ENCODE measurements at regions not wholly inside any gene's neighbourhood (a gene's known extent, or its start where the extent isn't known, plus 50 kb on each side); places are given as distances from the start of the nearest gene placed in this dataset.
"Not testable (repeated sequence)": the region's sequence is repeated elsewhere in the genome, so short reads cannot be mapped to it uniquely, and the experiment has no call there.

DNA sequence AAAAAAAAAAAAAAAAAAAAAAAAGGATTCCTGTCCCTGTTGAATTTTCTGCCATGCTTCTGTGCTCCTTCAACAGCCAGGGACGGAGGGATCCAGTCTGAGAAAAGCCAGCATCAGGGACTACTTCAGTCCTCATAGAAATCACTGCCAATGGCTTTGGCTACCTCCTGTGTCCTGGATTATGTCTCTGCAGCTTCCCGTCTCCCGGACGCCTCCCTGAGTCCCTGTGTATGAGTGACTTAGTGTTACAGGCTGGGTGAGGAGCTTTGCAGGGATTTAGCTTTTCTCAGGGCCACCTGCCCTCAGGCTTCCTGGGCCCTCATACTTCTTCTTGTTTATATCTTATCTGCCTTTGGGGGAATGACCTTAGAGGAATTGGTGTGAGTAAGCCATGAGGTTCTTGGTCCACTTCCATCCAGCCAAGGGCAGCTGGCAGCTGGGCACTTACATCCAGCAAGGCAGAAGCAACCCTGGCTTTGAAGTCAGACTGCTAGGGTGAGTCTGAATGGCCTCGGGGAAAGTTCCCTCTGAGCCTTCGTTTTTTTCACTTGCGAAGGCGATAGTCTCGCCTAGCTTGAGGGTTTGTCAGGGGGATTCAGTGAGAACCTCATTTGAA is 83.6 kb upstream of the CRYM start:
- not testable (repeated sequence) for DNase-seq

DNA sequence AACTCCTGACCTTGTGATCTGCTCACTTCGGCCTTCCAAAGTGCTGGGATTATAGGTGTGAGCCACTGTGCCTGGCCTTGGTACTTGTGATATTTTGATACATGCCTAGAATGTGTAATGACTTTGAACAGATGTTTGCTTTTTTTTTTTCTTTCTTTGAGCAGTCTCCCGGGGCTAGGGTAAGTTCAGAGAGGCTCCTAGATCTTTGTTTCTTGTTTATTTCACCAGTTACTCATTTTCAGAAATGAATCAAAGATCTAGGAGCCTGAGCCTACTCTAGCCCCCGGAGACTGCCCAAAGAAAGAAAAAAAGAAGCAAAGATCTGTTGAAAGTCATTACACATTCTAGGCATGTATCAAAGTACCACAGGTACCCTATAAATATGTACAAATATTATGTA is 83.0 kb upstream of the CRYM start:
- DNase-seq, result not testable (repeated sequence)

DNA sequence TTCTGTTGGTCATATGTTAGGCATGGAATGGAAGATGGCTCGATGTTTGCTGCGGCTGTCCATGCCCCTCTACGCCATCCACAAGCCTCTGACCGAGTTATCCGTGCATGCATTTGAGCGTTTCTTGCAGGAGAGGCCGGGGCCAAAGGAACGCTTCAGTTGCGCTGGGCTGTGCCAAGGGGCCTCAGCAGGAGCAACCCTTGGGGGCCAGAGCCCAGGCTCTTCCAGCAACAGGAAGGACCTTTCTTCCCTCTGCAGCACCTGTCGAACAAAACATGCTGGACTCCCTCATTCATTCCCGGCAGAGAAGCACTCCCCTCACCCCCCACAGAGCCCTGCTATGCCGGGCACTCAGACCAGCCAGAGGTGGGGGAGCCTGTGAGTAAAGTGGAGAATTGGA is 81.4 kb upstream of the CRYM start:
- not testable (repeated sequence) for DNase-seq

DNA sequence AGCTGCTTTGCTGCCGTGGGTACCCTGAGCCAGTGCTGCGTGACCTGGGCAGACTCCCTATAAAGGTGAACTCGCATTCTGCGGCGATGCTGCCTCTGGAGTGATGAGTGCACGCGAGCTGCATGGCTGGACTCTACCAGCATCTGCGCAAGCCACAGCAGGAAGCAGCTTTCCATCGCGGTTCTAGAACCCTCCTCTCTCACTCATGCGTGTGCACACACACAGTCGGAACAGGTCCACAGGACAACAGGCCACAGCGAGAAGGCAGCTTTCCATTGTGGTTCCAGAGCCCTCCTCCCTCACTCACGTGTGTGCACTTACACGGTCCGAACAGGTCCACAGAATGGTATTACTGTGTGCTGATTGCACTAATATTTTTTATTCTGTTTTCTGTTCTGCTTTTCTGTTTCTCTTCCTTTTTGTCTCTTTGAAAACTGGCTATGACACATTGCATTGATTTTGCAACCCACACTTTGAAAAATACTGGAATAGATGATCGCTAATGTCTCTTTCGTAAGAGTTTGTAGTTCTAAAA is 80.2 kb upstream of the CRYM start:
- not testable (repeated sequence) for DNase-seq

DNA sequence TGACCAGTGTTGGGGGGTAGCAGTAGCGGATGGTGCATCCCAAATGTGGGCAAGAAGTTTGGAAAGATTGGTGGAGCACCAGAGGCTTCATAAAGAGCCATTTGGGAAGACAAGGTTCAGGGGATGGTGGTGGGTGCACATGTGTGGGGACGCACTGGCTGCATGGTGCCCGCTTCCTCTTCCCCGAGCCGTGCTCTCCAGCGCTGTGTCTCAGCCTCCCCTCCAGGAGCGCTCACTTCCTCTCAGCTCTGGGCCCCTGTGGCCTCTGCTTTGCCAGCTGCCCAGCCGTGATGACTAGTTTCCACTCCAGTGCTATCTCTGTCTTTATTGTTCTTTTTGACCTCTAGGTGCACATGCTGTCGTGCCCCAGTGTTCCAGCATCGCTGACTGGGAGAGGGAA is 78.2 kb upstream of the CRYM start:
- DNase-seq, result not testable (repeated sequence)

DNA sequence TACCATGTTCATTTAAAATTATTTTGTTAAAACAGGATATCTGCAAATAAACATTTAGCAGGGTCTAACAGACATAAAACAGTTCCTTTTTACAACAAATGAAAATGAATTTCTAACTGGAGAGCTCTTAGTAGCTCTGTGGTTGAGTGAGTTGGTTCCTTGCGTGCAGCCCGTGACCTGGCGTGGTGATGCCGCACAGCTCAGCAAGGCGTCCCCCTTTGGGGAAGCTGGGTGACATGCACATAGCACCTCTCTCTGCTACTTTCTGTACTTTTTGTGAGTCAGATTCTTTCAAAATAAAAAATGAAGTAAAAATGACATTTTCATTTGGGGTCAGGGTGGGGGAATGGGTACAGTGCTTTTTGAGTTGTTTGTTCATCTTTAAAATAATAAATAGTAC is 73.3 kb upstream of the CRYM start:
- not testable (repeated sequence) for DNase-seq

DNA sequence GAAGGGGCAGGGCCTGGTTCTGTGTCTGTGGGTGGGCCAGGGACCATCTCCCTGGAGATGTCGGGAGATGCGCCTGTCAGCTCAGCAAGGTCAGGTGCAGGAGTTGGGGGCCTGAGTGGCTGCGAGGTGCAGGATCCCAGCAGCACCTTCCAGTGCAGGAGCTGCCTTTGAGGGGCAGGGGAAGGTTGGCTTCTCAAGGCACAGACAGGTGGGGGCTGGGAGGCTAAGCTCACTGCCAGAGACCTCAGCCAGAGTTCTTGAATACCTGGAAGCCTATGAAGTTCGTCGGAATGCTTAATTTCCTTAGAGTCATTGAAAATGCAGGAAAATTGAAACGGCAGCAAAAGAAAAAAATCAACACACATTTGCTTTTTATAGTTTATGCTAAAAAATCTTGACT is 72.8 kb upstream of the CRYM start:
- not testable (repeated sequence) for DNase-seq

DNA sequence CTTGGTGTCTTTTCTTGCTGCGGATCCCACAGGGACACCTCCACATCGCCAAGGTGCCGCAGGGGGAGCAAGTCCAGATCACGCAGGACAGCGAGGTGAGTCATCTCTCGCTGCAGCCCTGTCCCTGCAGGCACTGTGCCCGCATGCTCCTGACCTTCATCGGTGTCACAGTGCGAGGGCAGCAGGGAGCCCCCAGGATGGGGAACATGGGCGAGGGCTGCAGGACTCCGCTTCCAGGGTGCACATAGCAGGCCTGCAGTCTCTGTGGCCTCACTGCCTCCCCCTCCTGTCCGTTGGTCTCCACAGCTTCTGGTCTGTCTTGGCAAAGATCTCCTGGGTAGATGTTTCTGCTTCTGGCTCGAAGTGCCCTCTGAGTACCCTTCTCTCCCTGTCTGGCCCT is 71.2 kb upstream of the CRYM start:
- not testable (repeated sequence) for DNase-seq

DNA sequence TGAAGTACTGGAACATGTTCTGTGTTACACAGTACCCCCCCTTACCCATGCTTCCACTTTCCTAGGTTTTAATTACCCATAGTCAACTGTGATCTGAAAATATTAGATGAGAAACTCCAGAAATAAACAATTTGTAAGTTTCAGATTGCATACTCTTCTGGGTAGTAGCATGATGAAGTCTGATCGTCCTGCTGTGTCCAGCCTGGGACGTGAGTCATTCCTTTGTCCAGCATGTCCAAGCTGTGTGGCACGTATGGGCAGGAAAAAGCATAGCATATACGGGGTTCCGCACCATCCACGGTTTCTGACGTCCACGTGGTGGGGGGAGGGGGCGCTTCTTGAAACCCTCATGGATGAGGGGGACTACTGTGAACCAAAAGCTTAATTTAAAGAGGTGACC is 70.7 kb upstream of the CRYM start:
- DNase-seq, result not testable (repeated sequence)

DNA sequence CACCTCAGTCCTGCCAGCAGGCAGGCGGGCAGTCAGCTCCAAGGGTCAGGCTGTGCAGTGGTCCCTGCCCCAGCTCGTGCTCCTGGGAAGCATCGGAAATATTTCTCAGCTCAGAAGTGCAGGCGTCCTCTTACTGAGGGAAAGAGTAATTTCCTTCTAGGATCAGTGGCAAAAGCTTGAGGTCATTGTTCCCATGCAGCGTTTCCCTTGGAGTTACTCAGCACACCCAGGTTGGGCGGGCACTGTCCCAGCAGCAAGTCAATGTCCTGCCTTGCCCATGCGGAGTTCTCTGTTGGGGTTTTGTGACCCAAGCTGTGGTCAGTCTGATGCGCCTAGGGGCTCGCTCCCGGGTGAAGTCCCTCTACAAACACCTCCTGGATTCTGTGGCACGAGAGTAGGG is 69.4 kb upstream of the CRYM start:
- not testable (repeated sequence) for DNase-seq

DNA sequence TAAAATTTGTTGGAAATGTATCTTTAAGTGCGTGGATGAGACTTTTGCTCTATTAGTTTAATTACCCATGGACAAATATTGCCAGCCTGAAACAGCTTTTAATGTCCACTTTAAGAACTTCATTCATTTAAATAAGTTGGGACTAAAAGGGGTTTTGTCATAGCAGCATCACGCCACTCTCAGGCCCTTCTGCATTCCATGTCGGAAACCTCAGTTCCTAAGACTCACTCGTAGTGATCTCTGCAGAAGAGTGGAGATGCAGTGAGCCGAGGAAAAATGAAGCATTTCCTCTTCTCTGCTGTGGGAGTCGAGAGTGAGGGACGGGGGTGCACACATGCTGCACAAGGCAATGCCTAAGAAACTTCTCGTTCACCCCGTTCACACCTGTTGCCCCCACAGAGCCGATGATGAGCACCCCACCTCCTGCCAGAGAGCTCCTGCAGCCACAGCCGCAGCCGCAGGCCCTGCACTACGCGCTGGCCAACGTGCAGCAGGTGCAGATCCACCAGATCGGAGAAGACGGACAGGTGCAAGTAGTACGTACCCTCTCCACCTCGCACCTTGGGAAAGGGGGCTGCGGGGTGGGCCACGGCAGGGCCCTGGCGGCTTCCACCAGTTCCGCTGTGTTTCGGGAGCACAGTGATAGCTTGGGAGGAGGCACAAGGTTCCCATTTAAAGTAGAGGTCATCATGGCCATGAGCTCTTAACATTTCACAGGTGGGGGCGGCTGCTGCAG is 68.8 kb upstream of the CRYM start:
- DNase-seq, result not testable (repeated sequence)

DNA sequence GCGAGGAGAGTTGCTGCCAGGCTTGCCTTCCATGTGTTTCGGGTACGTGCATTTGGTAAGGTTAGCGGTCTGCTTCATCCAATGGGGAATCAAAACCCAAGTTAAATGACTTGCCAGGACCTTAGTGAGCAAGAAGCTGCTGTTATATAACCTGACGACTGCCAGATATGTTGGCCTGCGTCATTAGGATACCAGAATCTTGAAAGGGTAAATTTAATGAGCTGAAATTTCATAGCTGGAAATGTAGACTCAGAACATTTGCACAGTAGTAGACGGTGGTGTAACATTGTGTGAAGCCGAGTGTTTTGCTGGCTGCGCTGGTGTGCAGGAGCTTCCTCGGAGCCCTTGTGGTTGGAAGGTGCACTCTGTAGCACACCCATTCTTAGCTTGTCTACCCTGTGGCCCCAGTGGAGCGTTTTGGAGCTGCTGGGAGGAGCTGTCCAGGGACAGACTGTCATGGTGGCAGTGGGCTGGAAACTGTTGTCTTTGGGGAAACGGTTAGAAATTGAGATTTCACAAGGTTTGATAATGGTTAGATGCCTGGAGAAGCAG is 66.3 kb upstream of the CRYM start:
- not testable (repeated sequence) for DNase-seq

DNA sequence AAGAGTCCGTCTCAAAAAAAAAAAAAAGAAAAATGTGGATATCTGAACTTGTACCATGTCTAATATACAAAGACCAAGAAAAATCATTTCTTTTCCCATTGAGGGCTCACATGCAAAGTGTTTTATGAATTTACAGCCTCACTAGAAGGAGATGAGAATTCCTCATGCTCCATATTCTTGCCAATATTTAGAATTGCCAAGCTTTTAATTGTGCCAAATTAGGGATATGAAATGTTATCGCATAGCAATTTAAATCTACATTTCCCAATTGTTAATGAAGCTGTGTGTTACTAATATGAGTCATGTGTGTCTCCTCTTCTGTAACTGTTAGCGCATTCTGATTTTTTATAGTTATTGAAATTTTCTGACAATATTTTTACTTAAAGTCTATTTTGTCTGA is 63.0 kb upstream of the CRYM start:
- no peak for DNase-seq

DNA sequence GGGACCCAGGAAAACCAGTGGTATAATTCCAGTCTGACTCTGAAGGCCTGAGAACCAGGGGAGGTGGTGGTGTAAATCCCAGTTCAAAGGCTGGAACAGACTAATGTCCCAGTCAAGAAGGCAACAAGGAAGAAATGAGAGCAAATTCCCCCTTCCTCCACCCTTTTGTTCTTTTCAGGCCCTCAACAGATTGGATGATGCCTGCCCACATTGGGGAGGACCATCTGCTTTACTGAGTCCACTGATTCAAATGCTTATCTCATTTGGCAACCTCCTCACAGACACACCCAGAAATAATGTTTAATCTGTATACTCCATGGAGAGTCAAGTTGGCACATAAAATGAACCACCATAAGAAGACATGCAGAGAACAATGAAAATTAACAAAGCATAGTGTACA is 61.9 kb upstream of the CRYM start:
- no peak for DNase-seq

DNA sequence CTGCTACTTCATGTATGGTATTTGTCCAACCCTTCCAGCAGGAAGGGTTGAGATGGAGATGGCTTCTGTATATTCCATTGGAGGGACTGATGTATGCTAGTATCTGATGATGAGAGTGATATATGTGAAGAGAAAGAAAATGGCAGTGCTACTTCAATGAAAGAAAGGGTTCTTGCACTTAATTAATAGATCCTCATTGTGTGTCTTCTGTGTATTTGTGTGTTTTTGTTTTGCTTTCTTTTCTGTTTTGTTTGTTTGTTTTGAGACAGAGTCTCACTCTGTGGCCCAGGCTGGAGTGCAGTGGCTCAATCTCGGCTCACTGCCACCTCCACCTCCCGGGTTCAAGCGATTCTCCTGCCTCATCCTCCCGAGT is 61.2 kb upstream of the CRYM start:
- no peak for DNase-seq

DNA sequence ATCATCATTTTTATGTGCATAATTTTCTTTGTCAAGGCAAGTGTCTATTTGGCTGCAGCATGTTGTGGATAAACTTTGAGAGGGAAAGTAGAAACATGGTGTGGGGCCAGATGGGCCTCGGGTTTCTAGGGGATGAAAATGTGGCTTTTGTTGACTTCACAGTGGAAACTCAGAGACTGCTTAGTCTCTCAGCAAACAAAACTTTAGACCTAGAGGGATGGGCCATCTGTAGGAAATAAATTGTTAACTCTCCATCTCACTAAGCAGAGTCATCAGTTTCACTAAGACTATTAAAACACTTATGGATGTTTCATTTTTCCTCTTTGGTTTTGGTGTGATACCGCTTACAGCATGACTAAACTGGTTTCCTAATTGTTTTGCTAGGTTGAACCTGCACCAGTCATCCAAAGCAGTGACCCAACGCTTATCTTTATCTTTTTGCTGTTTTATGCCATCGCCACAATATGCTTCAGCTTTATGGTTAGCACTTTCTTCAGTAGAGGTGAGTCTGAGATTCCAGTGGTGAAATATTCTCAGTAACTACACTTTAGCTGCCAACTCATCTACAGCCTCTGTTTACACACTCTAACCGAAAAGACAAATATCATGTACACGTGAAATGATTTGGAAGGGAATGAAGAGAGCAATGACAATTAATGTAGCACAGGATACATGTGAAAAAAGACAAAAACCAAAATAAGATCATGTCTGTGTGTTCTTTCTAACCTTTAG is 60.6 kb upstream of the CRYM start:
- no peak for DNase-seq

DNA sequence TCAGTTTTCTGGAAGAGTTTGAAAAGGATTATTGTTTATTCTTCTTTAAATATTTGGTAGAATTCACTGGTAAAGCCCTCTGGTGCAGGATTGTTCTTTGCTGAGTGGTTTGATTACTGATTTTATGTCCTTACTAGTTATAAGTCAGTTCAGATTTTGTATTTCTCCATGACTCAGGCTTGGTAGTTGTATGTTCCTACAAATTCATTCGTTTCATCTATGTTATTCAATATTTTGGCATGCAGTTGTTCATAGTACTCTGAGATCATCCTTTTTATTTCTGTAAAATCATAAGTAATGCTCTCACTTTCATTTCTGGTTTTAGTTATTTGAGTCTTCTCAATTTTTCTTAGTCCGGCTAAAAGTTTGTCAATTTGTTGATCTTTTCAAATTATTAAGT is 58.1 kb upstream of the CRYM start:
- no peak for DNase-seq

DNA sequence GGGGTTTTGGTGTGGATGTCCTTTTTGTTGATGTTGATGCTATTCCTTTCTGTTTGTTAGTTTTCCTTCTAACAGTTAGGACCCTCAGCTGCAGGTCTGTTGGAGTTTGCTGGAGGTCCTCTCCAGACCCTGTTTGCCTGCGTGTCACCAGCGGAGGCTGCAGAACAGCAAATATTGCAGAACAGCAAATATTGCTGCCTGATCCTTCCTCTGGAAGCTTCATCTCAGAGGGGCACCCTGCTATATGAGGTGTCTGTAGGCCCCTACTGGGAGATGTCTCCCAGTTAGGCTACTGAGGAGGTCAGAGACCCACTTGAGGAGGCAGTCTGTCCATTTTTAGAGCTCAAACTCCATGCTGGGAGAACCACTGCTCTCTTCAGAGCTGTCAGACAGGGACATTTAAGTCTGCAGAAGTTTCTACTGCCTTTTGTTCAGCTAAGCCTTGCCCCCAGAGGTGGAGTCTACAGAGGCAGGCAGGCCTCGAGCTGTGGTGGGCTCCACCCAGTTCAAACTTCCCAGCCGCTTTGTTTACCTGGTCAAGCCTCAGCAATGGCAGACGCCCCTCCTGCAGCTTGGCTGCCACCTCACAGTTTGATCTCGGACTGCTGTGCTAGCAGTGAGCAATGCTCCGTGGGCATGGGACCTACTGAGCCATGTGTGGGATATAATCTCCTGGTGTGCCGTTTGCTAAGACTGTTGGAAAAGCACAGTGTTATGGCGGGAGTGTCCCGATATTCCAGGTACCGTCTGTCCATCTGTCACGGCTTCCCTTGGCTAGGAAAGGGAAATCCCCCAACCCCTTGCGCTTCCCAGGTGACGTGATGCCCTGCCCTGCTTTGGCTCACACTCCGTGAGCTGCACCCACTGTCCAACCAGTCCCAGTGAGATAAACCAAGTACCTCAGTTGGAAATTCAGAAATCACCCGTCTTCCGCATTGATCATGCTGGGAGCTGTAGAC is 56.4 kb upstream of the CRYM start:
- DNase-seq, result not testable (repeated sequence)

DNA sequence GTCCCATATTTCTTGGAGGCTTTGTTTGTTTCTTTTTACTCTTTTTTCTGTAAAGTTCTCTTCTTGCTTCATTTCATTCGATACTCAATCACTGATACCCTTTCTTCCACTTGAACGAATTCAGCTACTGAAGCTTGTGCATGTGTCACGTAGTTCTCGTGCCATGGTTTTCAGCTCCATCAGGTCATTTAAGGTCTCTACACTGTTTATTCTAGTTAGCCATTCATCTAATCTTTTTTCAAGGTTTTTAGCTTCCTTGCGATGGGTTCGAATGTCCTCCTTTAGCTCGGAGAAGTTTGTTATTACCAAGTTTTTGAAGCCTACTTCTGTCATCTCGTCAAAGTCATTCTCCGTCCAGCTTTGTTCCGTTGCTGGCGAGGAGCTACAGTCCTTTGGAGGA is 55.6 kb upstream of the CRYM start:
- not testable (repeated sequence) for DNase-seq

Data from NCI-H1417 treated with DMSO at 0.1 percent for 48 hours (cell line).